ENCODE measurements at regions not wholly inside any gene's neighbourhood (a gene's known extent, or its start where the extent isn't known, plus 50 kb on each side); places are given as distances from the start of the nearest gene placed in this dataset.
"Not testable (repeated sequence)": the region's sequence is repeated elsewhere in the genome, so short reads cannot be mapped to it uniquely, and the experiment has no call there.

DNA sequence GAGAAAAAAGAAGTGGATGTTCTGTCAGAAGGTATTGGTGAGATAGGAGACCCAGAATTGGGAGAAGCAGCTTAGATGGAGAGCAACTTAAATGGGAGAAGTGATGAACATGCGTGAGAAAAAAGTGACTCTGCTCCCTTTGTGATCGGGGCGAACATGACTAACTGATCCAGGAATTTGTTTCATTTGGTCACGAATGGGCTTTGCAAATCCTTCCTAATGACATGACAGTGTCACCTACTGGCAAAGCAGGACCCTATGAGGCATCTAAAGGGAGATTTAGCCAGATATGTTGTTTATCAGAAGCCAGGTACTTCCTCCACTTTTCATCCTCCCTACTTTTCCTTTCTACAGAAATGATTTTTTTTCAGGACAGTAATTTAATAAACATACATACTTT, 787.4 kb upstream of the RGMB start:
- no peak for DNase-seq
- TF ChIP-seq, protein P1, sequence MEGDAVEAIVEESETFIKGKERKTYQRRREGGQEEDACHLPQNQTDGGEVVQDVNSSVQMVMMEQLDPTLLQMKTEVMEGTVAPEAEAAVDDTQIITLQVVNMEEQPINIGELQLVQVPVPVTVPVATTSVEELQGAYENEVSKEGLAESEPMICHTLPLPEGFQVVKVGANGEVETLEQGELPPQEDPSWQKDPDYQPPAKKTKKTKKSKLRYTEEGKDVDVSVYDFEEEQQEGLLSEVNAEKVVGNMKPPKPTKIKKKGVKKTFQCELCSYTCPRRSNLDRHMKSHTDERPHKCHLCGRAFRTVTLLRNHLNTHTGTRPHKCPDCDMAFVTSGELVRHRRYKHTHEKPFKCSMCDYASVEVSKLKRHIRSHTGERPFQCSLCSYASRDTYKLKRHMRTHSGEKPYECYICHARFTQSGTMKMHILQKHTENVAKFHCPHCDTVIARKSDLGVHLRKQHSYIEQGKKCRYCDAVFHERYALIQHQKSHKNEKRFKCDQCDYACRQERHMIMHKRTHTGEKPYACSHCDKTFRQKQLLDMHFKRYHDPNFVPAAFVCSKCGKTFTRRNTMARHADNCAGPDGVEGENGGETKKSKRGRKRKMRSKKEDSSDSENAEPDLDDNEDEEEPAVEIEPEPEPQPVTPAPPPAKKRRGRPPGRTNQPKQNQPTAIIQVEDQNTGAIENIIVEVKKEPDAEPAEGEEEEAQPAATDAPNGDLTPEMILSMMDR (IDR thresholded peaks at IDR 0.05): no peak
- Histone ChIP-seq H3K4me3 (no peak overlapping the region), H3K4me1 (no peaks in the 10 kb centered on the region), H3K27me3 (ENCODE audit: insufficient read depth in 3 of 3, low read length in 2 of 3) (no peaks in the 10 kb centered on the region), H3K36me3 (ENCODE audit: insufficient read depth in 1 of 2, low read depth in 1 of 2) (no peaks in the 10 kb centered on the region), H3K9me3 (no peaks in the 10 kb centered on the region), H3K27ac (no peak overlapping the region)
- no peak for ATAC-seq
- intact Hi-C loops (cut with DNase I): no loop called here
- 39 to 56% (median 43%) methylated on average over 4 of the region's 4 CpGs for WGBS, 3 donors

DNA sequence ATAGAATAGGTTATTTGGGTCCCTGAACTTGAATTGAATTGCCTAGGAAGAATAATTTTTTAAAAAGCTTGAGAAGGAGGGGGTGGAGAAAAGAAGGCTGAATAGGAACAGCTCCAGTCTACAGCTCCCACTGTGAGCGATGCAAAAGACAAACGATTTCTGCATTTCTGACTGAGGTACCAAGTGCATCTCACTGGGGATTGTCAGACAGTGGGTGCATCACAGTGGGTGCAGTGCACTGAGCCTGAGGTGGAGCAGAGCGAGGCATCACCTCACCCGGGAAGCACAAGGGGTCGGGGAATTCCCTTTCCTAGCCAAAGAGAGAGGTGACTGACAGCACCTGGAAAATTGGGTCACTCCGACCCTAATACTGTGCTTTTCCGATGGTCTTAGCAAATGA, 782.2 kb upstream of the RGMB start:
- Histone ChIP-seq H3K9me3 (no peaks in the 10 kb centered on the region), H3K27ac (no peak overlapping the region), H3K27me3 (ENCODE audit: insufficient read depth in 3 of 3, low read length in 2 of 3) (no peaks in the 10 kb centered on the region), H3K4me3 (no peak overlapping the region), H3K36me3 (ENCODE audit: insufficient read depth in 1 of 2, low read depth in 1 of 2) (no peaks in the 10 kb centered on the region), H3K4me1 (no peaks in the 10 kb centered on the region)
- DNase-seq: no peak
- 90 to 93% (median 92%) methylated on average over 7 of the region's 7 CpGs for WGBS, 3 donors
- ATAC-seq: no peak
- TF ChIP-seq, protein P1 (IDR thresholded peaks at IDR 0.05): no peak
- intact Hi-C loops (cut with DNase I): no loop called here

DNA sequence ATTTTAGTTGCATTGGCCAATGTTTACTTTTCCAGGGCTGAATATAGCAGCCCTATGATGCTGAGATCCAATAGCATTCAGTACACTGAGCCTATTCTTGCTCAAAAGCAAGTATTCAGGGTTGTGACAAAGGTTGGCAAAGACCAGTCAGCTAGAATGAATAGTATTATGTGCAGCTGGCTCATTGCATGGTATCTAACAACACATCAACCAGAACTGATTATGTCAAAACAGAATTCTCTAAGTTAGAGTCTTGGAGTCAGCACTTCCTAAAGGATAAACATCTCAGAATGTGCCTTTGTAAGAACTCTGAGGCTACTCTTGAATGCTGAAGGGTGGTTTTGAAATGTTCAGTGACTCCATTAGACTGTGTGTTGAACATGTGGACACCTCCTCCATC, 774.5 kb upstream of the RGMB start:
- Histone ChIP-seq H3K27ac (no peak overlapping the region), H3K4me3 (no peak overlapping the region), H3K4me1 (no peaks in the 10 kb centered on the region), H3K36me3 (ENCODE audit: insufficient read depth in 1 of 2, low read depth in 1 of 2) (no peaks in the 10 kb centered on the region), H3K9me3 (no peaks in the 10 kb centered on the region), H3K27me3 (ENCODE audit: insufficient read depth in 3 of 3, low read length in 2 of 3) (no peaks in the 10 kb centered on the region)
- no peak for ATAC-seq
- intact Hi-C loops (cut with DNase I): no loop called here
- TF ChIP-seq, protein P1 (IDR thresholded peaks at IDR 0.05): no peak
- no peak for DNase-seq

DNA sequence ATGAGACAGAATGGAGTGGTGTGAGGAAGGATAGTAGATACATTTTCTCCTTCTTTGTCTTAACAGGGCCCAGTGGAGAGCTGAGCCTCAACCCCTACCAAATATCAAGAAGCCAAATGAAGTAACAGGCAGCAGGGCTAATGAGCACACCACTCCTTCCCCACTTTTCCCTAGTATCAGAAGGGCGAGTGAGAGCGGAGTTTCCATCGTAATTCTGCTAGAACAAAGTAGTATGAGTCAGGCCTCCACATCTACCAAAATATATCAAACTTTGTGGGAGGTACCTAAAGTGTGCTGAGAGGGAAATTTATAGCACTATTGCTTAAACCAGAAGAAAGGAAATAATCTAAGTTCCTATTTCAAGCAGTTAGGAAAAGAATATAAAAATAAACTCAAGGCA, 769.0 kb upstream of the RGMB start:
- intact Hi-C loops (cut with DNase I): no loop called here
- H3K4me3 ChIP-seq: no peak overlapping the region
- TF ChIP-seq, protein P1 (IDR thresholded peaks at IDR 0.05): no peak
- WGBS, 3 donors: 90 to 94% (median 93%) methylated on average over 3 of the region's 3 CpGs
- H3K4me1 ChIP-seq: no peaks in the 10 kb centered on the region
- ATAC-seq (no peak), DNase-seq (no peak)
- no peaks in the 10 kb centered on the region for H3K27me3 ChIP-seq (ENCODE audit: insufficient read depth in 3 of 3, low read length in 2 of 3)
- no peak overlapping the region for H3K27ac ChIP-seq
- no peaks in the 10 kb centered on the region for H3K9me3 ChIP-seq
- H3K36me3 ChIP-seq (ENCODE audit: insufficient read depth in 1 of 2, low read depth in 1 of 2): no peaks in the 10 kb centered on the region

DNA sequence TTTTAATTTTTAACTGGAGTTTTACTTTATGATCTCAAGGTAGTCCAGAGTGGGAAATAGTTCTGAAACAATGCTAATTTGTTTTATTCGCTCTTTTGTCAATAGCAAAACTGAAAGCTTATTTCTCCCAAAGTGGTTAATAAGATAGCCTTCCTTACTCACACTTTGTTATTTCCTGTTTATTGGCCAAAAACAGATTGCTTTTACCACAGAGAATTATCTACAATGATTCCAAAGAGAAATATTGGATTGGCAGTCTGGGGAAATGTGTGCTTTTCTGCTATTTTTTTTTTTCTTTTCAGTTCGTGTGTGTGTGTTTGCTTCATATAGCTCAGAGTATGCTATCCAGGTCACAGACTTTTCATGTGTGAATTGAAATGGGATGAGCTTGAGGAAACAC, 756.7 kb upstream of the RGMB start:
- ATAC-seq: no peak
- TF ChIP-seq, protein P1 (IDR thresholded peaks at IDR 0.05): no peak
- no peak for DNase-seq
- H3K4me3 ChIP-seq: no peak overlapping the region
- H3K9me3 ChIP-seq: no peaks in the 10 kb centered on the region
- H3K27ac ChIP-seq: no peak overlapping the region
- no peaks in the 10 kb centered on the region for H3K27me3 ChIP-seq (ENCODE audit: insufficient read depth in 3 of 3, low read length in 2 of 3)
- 57 to 72% (median 69%) methylated on average over 2 of the region's 2 CpGs for WGBS, 3 donors
- H3K36me3 ChIP-seq (ENCODE audit: insufficient read depth in 1 of 2, low read depth in 1 of 2): no peaks in the 10 kb centered on the region
- H3K4me1 ChIP-seq: no peaks in the 10 kb centered on the region
- intact Hi-C loops (cut with DNase I): no loop called here

DNA sequence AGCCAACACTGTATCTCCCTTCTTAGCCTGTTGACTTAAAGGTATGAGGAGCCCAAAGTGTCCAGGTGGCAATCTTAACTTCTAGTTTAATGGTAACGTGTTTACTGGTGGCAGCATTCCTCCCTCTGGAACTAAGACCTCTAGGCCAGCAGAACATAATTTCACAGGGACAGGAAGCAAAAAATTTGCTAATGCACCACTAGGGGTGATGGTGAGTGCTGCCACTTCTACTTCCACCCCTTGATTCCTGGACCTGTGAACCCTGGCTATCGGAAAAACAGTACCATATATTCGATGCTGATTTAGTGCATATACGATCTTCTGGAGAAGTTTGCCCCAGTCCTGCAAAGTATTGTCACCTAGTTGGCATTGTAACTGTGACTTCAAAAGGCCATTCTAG, 743.2 kb upstream of the RGMB start:
- H3K27ac ChIP-seq; H3K9me3 ChIP-seq; H3K4me1 ChIP-seq; intact Hi-C loops (cut with DNase I); H3K4me3 ChIP-seq; H3K27me3 ChIP-seq (ENCODE audit: insufficient read depth in 3 of 3, low read length in 2 of 3); ATAC-seq; DNase-seq; H3K36me3 ChIP-seq (ENCODE audit: insufficient read depth in 1 of 2, low read depth in 1 of 2): not testable (repeated sequence)
- 92 to 93% (median 92%) methylated on average over 4 of the region's 4 CpGs for WGBS, 3 donors

DNA sequence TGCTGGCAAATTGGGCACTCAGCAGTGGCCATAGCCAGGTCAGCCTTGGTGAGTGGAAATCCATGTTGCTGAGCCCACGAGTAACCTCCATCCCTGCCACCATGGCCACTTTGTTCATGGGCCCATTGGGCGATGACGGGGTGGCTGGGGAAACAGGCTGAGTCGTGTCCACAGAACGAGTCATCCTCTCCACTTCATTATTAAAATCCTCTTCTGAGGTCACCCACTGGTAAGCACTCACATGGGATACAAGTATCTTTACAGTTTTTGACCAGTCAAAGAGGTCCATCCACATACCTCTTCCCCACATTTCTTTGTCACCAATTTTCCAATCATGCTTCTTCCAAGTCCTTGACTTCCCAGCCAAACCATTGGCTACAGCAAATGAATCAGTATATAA, 742.4 kb upstream of the RGMB start:
- H3K36me3 ChIP-seq (ENCODE audit: insufficient read depth in 1 of 2, low read depth in 1 of 2); H3K27me3 ChIP-seq (ENCODE audit: insufficient read depth in 3 of 3, low read length in 2 of 3); H3K27ac ChIP-seq; H3K4me1 ChIP-seq; intact Hi-C loops (cut with DNase I); DNase-seq; ATAC-seq; H3K9me3 ChIP-seq; H3K4me3 ChIP-seq: not testable (repeated sequence)
- WGBS, 3 donors: 75 to 87% (median 83%) methylated on average over 5 of the region's 5 CpGs
